Nephron progenitor cell (in vitro differentiated cells): ENCODE measurements at regions not wholly inside any gene's neighbourhood (a gene's known extent, or its start where the extent isn't known, plus 50 kb on each side); places are given as distances from the start of the nearest gene placed in this dataset.

Experiments
- DNase-seq: peaks from one replicate; pipeline ENCODE4 v3.0.0; 2021
- H3K27ac Mint-ChIP-seq: 2 replicates; pipeline ENCODE4 v1.8.0; 2021; ENCODE audit warnings: mild to moderate bottlenecking, moderate library complexity, mixed read lengths
- H3K27me3 Mint-ChIP-seq: 2 replicates; pipeline ENCODE4 v1.8.0; 2021; ENCODE audit warnings: mild to moderate bottlenecking, low read depth, mixed read lengths; ENCODE audit not compliant: poor library complexity
- H3K36me3 Mint-ChIP-seq: 2 replicates; pipeline ENCODE4 v1.8.0; 2021; ENCODE audit warnings: low read depth, mixed read lengths
- H3K4me1 Mint-ChIP-seq: 2 replicates; pipeline ENCODE4 v1.8.0; 2021; ENCODE audit warnings: mixed read lengths
- H3K4me3 Mint-ChIP-seq: 2 replicates; pipeline ENCODE4 v1.8.0; 2021; ENCODE audit warnings: mild to moderate bottlenecking, moderate library complexity, mixed read lengths
- H3K9me3 Mint-ChIP-seq: 2 replicates; pipeline ENCODE4 v1.8.0; 2021; ENCODE audit warnings: mild to moderate bottlenecking, moderate library complexity, mixed read lengths
- CTCF ChIP-seq: fragments of 200-600 bp; sonication (generic); IDR thresholded peaks from 2 replicates; pipeline ENCODE4 v1.5.0; 2021; ENCODE audit warnings: antibody characterized with exemption

- no peak for TF ChIP-seq CTCF
- H3K9me3 Mint-ChIP-seq = peaks cover 94% of the 10 kb centered on the region
Observed at GRCh38 chr7:153496257-153496656, 555.9 kb upstream of the DPP6 start.

GRCh38 chr7:153503093-153503492 lies 549.1 kb upstream of the DPP6 start:
- Mint-ChIP-seq H3K9me3 (peaks cover 80% of the 10 kb centered on the region), H3K36me3 (no peaks in the 10 kb centered on the region), H3K4me1 (no peaks in the 10 kb centered on the region), H3K27ac (no peak overlapping the region), H3K27me3 (no peaks in the 10 kb centered on the region), H3K4me3 (no peak overlapping the region)
- no peak for DNase-seq
- no peak for TF ChIP-seq CTCF

More at GRCh38 chr7:153496257-153496656, 555.9 kb upstream of the DPP6 start:
- H3K27ac Mint-ChIP-seq = no peak overlapping the region
- H3K4me3 Mint-ChIP-seq = no peak overlapping the region
- H3K27me3 Mint-ChIP-seq = no peaks in the 10 kb centered on the region
- H3K4me1 Mint-ChIP-seq = no peaks in the 10 kb centered on the region
- no peak for DNase-seq
- no peaks in the 10 kb centered on the region for H3K36me3 Mint-ChIP-seq

- Mint-ChIP-seq H3K9me3 (peaks cover 79% of the 10 kb centered on the region), H3K4me1 (no peaks in the 10 kb centered on the region), H3K36me3 (no peaks in the 10 kb centered on the region), H3K27ac (no peak overlapping the region), H3K27me3 (no peaks in the 10 kb centered on the region), H3K4me3 (no peak overlapping the region)
- DNase-seq = no peak
- TF ChIP-seq CTCF = no peak
Observed at GRCh38 chr7:153504288-153505075, 547.7 kb upstream of the DPP6 start.

GRCh38 chr7:153507885-153508284 lies 544.3 kb upstream of the DPP6 start:
- no peak for TF ChIP-seq CTCF
- no peak for DNase-seq
- Mint-ChIP-seq H3K27ac (no peak overlapping the region), H3K4me3 (no peak overlapping the region), H3K9me3 (peaks cover 80% of the 10 kb centered on the region), H3K36me3 (no peaks in the 10 kb centered on the region), H3K27me3 (peaks cover 3% of the 10 kb centered on the region), H3K4me1 (no peaks in the 10 kb centered on the region)

GRCh38 chr7:153509768-153510167 lies 542.4 kb upstream of the DPP6 start:
- no peak for TF ChIP-seq CTCF
- H3K9me3 Mint-ChIP-seq = peaks cover 81% of the 10 kb centered on the region
- H3K36me3 Mint-ChIP-seq = no peaks in the 10 kb centered on the region
- peaks cover 3% of the 10 kb centered on the region for H3K27me3 Mint-ChIP-seq
- H3K4me1 Mint-ChIP-seq = no peaks in the 10 kb centered on the region
- DNase-seq = no peak
- no peak overlapping the region for H3K27ac Mint-ChIP-seq
- no peak overlapping the region for H3K4me3 Mint-ChIP-seq

- no peaks in the 10 kb centered on the region for H3K36me3 Mint-ChIP-seq
- TF ChIP-seq CTCF = no peak
- DNase-seq = no peak
- peaks cover 85% of the 10 kb centered on the region for H3K9me3 Mint-ChIP-seq
- H3K27ac Mint-ChIP-seq = no peak overlapping the region
- H3K4me1 Mint-ChIP-seq = no peaks in the 10 kb centered on the region
- H3K4me3 Mint-ChIP-seq = no peak overlapping the region
- peaks cover 3% of the 10 kb centered on the region for H3K27me3 Mint-ChIP-seq
Observed at GRCh38 chr7:153510674-153511073, 541.5 kb upstream of the DPP6 start.
